ENCODE measurements at regions not wholly inside any gene's neighbourhood (a gene's known extent, or its start where the extent isn't known, plus 50 kb on each side); places are given as distances from the start of the nearest gene placed in this dataset.

DNA sequence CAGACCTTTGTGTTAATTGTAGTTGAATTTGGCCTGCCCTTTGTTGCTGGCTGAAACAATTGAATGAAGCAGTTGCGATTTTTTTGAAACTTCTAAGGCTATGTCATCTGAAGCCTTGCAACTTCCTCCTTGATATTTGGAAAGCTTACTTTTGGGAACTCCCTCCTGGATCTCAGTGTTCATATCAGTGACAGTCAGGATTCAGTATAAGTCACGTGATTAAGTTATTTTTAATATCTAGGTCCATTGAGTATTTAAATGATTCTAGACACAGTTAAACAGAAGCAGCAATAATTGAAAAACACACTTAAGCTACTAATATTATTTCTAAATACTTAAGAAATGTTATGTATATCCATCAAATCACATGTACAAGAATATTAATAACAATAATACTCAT lies 951.3 kb downstream of the GRIK2 start:
- intact Hi-C loops (cut with micrococcal nuclease), result no loop called here

DNA sequence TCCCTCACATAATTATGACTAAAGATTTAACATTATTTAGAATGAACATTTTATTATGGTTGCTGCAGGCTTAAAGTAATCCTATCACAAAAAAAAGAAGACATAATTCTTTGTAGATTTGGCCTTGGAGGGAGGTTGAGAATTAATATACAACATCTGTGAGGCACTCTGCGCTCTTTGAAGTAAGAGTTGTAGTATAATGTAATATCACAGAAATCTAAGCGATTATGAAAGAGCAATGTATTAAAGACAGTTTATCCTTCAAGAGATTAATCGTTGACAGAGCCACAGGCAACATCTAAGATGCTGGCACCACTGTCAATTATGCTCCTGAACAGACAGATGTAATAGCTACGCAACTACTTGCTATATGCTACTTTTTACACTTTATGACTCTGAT lies 946.8 kb downstream of the GRIK2 start:
- intact Hi-C loops (cut with micrococcal nuclease), result no loop called here

- intact Hi-C loops (cut with micrococcal nuclease), result no loop called here
These were observed 940.2 kb downstream of the GRIK2 start for GRCh38 chr6:102333736-102334135.

- intact Hi-C loops (cut with micrococcal nuclease), result no loop called here
These were observed 934.3 kb downstream of the GRIK2 start for GRCh38 chr6:102327697-102328225.

GRCh38 chr6:102313699-102314098 lies 920.2 kb downstream of the GRIK2 start:
- intact Hi-C loops (cut with micrococcal nuclease), result no loop called here

DNA sequence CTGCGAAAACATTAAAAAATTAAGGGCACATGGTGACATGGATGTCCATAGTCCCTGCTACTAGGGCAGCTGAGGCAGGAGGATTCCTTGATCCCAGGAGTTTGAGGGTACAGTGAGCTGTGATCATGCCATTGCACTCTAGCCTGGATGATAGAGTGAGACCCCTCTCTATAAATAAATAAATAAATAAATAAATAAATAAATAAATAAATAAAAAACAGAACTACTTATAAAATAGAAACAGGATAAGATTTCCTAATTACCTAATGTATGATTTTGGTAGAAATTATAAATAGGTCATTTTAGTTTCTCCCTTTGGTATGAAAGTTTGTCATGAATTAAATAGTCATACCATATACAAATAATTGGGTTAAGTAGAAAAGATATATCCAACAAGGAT lies 916.2 kb downstream of the GRIK2 start:
- intact Hi-C loops (cut with micrococcal nuclease), result no loop called here

GRCh38 chr6:102300350-102300749 lies 906.8 kb downstream of the GRIK2 start:
- intact Hi-C loops (cut with micrococcal nuclease), result no loop called here

DNA sequence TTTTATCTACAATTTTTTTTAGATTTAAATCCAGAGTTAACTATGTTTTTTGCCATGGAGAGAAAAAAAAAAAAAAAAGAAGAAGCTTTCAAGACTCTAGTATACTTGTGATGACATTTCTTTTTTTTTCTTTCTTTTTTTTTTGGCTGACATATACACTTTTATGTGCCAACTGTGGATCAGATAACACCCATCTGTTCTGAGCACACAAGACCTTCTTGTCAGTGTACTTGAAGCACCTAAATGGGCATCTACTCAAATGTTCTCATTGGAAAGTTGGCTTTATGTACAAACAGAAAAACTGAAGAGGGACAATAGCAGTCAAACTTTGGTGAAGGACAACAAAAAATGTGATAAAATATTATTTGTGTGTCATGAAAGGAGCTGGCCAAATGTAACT lies 904.5 kb downstream of the GRIK2 start:
- intact Hi-C loops (cut with micrococcal nuclease), result no loop called here
